Kidney glomerular epithelial cell (primary cell): ENCODE measurements at regions not wholly inside any gene's neighbourhood (a gene's known extent, or its start where the extent isn't known, plus 50 kb on each side); places are given as distances from the start of the nearest gene placed in this dataset.

Experiments used
- DNase-seq: peaks from one replicate; lab custom pipeline; 2025; lab: John Stamatoyannopoulos, UW

GRCh38 chr9:693201-694091 is 148.1 kb upstream of the DMRT1 start:
- DNase-seq: peak; percentile 35

- no peak for DNase-seq
These were observed 147.4 kb upstream of the DMRT1 start for GRCh38 chr9:694092-694402.

- DNase-seq: peak; percentile 94
These were observed 146.9 kb upstream of the DMRT1 start for GRCh38 chr9:694403-695154.

GRCh38 chr9:695252-695651 is 146.2 kb upstream of the DMRT1 start:
- DNase-seq: no peak

- peak; percentile 48 for DNase-seq
These were observed 144.9 kb upstream of the DMRT1 start for GRCh38 chr9:696332-697323.

DNA sequence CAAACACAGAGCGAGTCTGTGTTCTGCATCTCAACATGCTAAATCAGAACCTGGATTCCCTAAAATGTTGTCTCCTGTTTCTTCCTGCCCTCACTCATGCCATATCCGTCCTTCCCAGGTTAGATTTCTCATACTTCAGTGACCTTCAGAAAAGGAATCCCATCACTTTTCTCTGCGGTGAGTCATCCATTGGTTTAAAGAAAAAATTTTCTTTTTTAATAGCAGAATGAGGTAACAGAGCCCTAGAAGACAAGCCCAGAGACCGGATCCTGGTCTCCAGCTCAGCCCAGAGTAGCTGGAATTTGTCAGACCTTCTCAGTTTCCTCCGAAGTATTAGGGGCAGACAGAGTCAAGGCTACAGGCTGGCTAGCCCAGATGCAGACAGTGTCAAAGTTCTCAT is 143.2 kb upstream of the DMRT1 start:
- DNase-seq: peak; percentile 70

DNA sequence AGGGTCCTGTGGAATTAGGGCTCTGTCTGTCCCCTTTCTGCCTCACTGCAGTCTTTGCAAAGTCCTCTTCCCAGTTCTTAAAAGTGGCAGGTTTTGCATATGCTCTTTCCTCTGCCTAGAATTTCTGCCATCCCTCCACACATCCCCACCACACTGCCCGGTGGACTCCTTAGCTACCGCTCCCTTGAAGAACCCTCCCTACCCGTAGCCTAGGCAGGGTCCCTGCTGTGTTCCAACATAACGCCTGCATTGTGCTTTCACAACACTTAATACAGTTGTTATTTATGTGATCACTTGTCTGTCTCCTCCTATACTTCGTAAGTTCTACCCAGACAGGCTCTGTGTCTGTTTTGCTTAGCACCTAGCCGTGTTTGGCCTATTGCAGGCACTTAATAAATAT is 142.5 kb upstream of the DMRT1 start:
- DNase-seq: no peak

DNA sequence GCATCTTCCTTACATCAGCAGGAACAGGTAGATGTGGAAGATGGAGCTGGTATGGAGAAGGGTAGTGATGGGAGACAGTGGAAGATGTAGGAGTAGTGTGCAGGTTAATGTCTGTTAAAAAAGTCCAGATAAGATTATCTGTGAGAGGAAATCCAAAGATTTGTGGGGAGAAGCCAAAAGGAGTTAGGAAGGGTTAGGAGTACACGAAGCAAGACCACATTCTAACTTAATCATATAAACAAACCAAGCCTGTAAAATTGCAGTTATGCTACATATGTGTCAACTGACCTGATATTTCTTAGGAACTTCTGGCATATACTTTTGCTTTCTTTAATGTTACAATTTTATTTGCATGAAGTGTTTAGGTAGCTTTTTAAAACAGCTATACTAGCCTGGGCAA is 142.1 kb upstream of the DMRT1 start:
- no peak for DNase-seq

DNA sequence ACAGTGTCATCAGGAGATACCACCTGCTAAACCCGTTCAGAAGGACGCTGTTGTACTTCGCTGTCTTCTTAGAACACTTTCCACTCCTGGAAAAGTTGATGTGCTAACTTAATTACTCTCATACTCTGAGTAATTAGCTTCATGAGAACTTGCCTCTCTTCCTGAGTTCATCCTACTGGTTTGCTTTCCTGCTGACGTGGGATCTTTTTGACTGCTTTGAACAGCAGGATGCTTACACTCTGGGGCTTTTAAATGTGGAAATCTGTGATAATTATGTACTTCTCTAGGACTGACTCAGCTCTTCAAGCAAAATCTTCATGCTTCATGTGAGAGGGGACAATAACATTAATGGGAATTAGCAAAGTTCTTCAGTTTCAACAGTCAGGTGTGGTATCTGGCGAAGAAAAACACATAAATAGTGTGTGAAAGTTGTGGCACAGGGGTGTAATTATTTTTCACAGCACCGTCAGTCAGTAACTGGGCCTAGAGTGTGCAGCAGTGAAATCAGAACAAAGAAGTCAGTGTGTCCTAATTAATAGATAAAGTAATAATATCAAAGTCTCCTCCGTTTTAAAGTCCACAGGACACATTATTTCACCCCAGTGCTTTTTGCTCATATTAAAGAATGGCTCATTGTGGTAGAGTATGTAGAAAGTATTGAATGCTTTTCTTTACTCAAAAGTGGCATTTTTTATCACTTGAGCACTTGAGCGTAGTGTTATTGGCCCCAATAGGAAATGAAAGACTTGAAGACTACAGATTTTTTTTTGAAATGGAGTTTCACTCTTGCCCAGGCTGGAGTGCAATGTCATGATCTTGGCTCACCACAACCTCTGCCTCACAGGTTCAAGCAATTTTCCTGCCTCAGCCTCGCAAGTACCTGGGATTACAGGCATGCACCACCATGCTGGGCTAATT is 140.9 kb upstream of the DMRT1 start:
- DNase-seq: no peak

- DNase-seq: no peak
These were observed 138.1 kb upstream of the DMRT1 start for GRCh38 chr9:703392-703791.

GRCh38 chr9:706073-706472 is 135.4 kb upstream of the DMRT1 start:
- no peak for DNase-seq

DNA sequence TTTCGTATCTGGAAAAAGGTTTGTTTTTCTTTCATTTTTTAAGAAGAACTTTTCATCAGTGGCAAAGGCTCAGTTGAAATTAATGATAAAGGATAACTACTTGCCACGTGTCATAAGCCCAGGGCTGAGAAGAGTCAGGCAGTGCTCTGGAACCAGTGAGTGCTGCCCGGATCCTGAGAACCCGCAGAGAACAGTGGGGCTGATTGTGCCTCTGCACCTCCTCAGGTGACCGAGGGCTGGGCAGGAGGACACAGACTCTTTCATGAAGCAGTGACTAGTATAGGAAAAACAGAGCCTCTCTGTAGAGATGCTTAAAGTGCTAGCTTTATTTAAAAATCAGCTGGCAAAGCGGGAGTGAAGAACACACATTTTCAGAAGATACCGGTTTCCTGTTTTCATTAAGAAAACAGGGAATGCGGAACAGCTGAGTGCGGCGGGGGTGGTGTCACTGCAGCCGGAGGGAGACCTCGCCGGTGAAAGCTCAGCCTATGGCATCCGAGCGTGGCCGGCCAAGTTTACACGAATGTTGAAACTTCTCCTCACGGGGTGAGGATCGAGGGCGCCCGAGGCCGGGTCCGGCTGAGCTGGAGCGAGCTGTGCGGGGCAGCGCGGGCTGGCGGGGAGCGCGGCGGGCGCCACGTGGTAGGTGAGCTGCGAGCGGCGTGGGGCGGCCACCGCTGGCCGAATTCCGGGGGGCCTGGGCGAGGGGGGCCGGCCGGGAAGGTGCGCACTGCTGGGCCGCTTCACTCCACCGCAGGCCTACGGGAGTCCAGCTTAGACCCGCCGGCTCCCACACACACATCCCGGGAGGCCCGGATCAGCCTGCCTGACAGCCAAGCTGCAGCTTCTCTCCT is 134.7 kb upstream of the DMRT1 start:
- DNase-seq: peak; percentile 69

DNA sequence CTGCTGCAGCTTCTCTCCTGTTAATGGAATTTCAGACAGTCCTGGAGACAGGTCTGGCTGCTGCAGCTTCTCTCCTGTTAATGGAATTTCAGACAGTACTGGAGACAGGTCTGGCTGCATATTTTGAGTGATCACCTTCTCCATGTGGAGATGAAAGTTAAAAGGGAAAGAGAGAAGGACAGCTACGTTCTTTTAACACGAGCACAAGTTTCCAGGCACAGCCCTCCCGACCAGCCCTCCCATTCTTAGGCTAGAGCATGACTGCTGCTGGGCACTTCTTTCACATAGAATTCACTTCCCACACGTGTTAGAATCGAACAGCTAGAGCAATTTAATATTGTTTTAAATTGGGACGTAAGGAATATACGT is 133.3 kb upstream of the DMRT1 start:
- DNase-seq: no peak

DNA sequence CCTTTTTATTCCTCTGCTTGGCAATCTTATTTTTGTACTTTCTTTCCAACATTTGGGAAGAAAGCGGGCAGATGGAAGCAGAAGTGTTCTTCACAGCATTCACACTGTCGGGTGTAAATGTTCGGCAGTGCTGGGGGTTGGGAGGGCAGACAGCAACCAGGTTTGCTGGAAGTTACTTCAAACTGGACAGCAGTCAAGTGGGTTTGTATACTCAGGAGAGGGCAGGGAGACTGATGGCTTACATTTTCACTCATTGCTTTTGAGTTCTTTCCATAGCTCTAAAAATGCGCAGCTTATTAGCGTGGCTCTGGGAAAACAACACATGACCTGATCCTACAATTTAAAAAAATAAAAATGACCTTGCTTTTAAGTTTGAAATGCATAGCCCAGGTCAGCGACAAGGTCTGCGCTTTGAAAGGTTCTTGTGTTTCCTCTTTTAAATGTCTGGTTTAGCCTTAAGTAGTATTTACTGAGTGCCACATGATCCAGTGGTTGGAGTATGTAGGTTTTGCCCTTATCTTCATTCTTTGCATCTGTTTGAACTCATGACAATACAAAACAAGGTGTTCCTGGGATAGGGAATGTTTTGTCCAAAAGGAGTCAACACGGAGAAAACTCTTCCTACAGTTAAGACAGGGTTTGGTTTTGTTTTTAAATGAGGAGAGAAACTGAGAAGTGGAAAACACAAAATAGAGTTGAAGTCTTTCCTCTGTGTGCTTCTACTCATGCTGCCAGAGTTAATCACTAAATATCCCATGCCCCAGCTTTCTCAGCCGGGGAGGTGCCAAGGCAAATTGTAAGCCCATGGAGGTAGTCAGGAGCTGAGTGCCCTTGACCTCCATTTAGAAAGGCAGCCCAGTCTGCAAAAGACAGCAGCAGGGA is 132.7 kb upstream of the DMRT1 start:
- no peak for DNase-seq

DNA sequence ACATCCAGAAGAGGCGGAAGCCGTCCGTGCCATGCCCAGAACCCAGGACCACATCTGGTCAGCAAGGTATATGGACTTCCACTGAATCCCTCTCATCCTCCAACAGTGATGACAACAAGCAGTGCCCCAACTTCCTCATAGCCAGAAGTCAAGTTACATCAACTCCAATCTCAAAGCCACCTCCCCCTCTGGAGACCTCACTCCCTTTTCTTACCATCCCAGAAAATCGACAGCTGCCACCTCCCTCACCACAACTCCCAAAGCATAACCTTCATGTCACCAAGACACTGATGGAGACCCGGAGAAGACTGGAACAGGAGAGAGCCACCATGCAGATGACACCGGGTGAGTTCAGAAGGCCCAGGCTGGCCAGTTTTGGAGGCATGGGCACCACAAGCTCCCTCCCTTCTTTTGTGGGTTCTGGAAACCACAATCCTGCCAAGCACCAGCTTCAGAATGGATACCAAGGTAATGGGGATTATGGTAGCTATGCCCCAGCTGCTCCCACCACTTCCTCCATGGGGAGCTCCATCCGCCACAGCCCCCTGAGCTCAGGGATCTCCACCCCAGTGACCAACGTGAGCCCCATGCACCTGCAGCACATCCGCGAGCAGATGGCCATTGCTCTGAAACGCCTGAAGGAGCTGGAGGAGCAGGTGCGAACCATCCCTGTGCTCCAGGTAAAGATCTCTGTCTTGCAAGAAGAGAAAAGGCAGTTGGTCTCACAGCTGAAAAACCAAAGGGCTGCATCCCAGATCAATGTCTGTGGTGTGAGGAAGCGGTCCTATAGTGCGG is 130.3 kb upstream of the DMRT1 start:
- DNase-seq: no peak

DNA sequence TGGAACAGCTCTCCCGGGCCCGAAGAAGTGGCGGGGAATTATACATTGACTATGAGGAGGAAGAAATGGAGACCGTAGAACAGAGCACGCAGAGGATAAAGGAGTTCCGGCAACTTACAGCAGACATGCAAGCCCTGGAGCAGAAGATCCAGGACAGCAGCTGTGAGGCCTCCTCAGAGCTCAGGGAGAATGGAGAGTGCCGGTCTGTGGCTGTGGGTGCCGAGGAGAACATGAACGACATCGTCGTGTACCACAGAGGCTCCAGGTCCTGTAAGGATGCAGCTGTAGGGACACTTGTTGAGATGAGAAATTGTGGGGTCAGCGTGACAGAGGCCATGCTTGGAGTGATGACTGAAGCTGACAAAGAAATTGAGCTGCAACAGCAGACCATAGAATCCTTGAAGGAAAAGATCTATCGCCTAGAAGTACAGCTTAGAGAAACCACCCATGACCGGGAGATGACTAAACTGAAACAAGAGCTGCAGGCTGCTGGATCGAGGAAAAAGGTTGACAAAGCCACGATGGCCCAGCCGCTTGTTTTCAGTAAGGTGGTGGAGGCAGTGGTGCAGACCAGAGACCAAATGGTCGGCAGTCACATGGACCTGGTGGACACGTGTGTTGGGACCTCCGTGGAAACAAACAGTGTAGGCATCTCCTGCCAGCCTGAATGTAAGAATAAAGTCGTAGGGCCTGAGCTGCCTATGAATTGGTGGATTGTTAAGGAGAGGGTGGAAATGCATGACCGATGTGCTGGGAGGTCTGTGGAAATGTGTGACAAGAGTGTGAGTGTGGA is 129.5 kb upstream of the DMRT1 start:
- DNase-seq: no peak

GRCh38 chr9:712643-713042 is 128.9 kb upstream of the DMRT1 start:
- no peak for DNase-seq

DNA sequence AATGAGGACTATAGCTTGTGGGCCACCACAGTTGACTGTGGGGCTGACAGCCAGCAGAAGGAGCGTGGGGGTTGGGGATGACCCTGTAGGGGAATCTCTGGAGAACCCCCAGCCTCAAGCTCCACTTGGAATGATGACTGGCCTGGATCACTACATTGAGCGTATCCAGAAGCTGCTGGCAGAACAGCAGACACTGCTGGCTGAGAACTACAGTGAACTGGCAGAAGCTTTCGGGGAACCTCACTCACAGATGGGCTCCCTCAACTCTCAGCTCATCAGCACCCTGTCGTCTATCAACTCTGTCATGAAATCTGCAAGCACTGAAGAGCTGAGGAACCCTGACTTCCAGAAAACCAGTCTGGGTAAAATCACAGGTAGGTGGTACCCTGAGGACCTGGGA is 128.4 kb upstream of the DMRT1 start:
- DNase-seq: no peak
